HG02798 (cell line): ENCODE measurements at regions not wholly inside any gene's neighbourhood (a gene's known extent, or its start where the extent isn't known, plus 50 kb on each side); places are given as distances from the start of the nearest gene placed in this dataset.

Source experiments
- ATAC-seq: cut with Tn5 transposase; IDR thresholded peaks from one replicate; pipeline ENCODE4 v1.9.1; 2021; ENCODE audit warnings: mild to moderate bottlenecking; ENCODE audit not compliant: unreplicated experiment, poor library complexity

- ATAC-seq: no peak
Observed at GRCh38 chr9:118782790-118783463, 586.3 kb downstream of the BRINP1 start.

GRCh38 chr9:118784033-118784432 lies 585.2 kb downstream of the BRINP1 start:
- no peak for ATAC-seq

- no peak for ATAC-seq
Observed at GRCh38 chr9:118785456-118785855, 583.8 kb downstream of the BRINP1 start.

GRCh38 chr9:118786877-118787276 lies 582.4 kb downstream of the BRINP1 start:
- no peak for ATAC-seq

GRCh38 chr9:118809160-118809625 lies 560.0 kb downstream of the BRINP1 start:
- no peak for ATAC-seq

GRCh38 chr9:118829334-118829733 lies 539.9 kb downstream of the BRINP1 start:
- no peak for ATAC-seq

- ATAC-seq: no peak
Observed at GRCh38 chr9:118832371-118832770, 536.9 kb downstream of the BRINP1 start.

- no peak for ATAC-seq
Observed at GRCh38 chr9:118836891-118837290, 532.3 kb downstream of the BRINP1 start.

- ATAC-seq: no peak
Observed at GRCh38 chr9:118871531-118871930, 497.7 kb downstream of the BRINP1 start.

GRCh38 chr9:118882684-118883083 lies 486.6 kb downstream of the BRINP1 start:
- ATAC-seq: no peak

- ATAC-seq: no peak
Observed at GRCh38 chr9:118883411-118883810, 485.8 kb downstream of the BRINP1 start.

GRCh38 chr9:118891213-118891612 lies 478.0 kb downstream of the BRINP1 start:
- ATAC-seq: no peak

- no peak for ATAC-seq
Observed at GRCh38 chr9:118896324-118897000, 472.8 kb downstream of the BRINP1 start.

GRCh38 chr9:118918180-118918579 lies 451.1 kb downstream of the BRINP1 start:
- ATAC-seq: no peak

GRCh38 chr9:118928722-118929121 lies 440.5 kb downstream of the BRINP1 start:
- ATAC-seq: no peak

- no peak for ATAC-seq
Observed at GRCh38 chr9:118929287-118929686, 439.9 kb downstream of the BRINP1 start.

GRCh38 chr9:118931941-118932340 lies 437.3 kb downstream of the BRINP1 start:
- ATAC-seq: no peak

GRCh38 chr9:118938581-118938980 lies 430.7 kb downstream of the BRINP1 start:
- ATAC-seq: no peak

GRCh38 chr9:118940473-118940872 lies 428.8 kb downstream of the BRINP1 start:
- ATAC-seq: no peak

- no peak for ATAC-seq
Observed at GRCh38 chr9:118946669-118947068, 422.6 kb downstream of the BRINP1 start.

- ATAC-seq: no peak
Observed at GRCh38 chr9:118954857-118955256, 414.4 kb downstream of the BRINP1 start.

GRCh38 chr9:118957585-118957984 lies 411.6 kb downstream of the BRINP1 start:
- ATAC-seq: no peak
